NCI-H2029 treated with DMSO at 0.1 percent for 48 hours (cell line): ENCODE measurements at regions not wholly inside any gene's neighbourhood (a gene's known extent, or its start where the extent isn't known, plus 50 kb on each side); places are given as distances from the start of the nearest gene placed in this dataset.
"Not testable (repeated sequence)": the region's sequence is repeated elsewhere in the genome, so short reads cannot be mapped to it uniquely, and the experiment has no call there.

Source experiments
- DNase-seq: peaks from one replicate; lab custom pipeline; 2025; lab: John Stamatoyannopoulos, UW

- DNase-seq: no peak
Measured at GRCh38 chr16:27638833-27639560, 89.1 kb downstream of the KATNIP start.

GRCh38 chr16:27639561-27640276, 89.8 kb downstream of the KATNIP start:
- no peak for DNase-seq

GRCh38 chr16:27640277-27640600, 90.3 kb downstream of the KATNIP start:
- no peak for DNase-seq

- DNase-seq: no peak
Measured at GRCh38 chr16:27641260-27641659, 91.3 kb downstream of the KATNIP start.

GRCh38 chr16:27641734-27642415, 91.9 kb downstream of the KATNIP start:
- not testable (repeated sequence) for DNase-seq

- no peak for DNase-seq
Measured at GRCh38 chr16:27642756-27643155, 92.8 kb downstream of the KATNIP start.

- no peak for DNase-seq
Measured at GRCh38 chr16:27644165-27644564, 94.2 kb downstream of the KATNIP start.

GRCh38 chr16:27645396-27645795, 95.5 kb downstream of the KATNIP start:
- no peak for DNase-seq

- no peak for DNase-seq
Measured at GRCh38 chr16:27646806-27647205, 96.9 kb downstream of the KATNIP start.

GRCh38 chr16:27649021-27649420, 99.1 kb downstream of the KATNIP start:
- no peak for DNase-seq

- no peak for DNase-seq
Measured at GRCh38 chr16:27650073-27650701, 100.2 kb downstream of the KATNIP start.

GRCh38 chr16:27651301-27651700, 101.4 kb downstream of the KATNIP start:
- no peak for DNase-seq

GRCh38 chr16:27657811-27658210, 107.9 kb downstream of the KATNIP start:
- no peak for DNase-seq

GRCh38 chr16:27660507-27660906, 110.6 kb downstream of the KATNIP start:
- no peak for DNase-seq

GRCh38 chr16:27663235-27663634, 113.3 kb downstream of the KATNIP start:
- DNase-seq: not testable (repeated sequence)

- DNase-seq: no peak
Measured at GRCh38 chr16:27665881-27666280, 115.9 kb downstream of the KATNIP start.

- DNase-seq: no peak
Measured at GRCh38 chr16:27670071-27670810, 120.3 kb downstream of the KATNIP start.

GRCh38 chr16:27671410-27671809, 121.5 kb downstream of the KATNIP start:
- no peak for DNase-seq

GRCh38 chr16:27676839-27677238, 126.9 kb downstream of the KATNIP start:
- no peak for DNase-seq

- no peak for DNase-seq
Measured at GRCh38 chr16:27677263-27677662, 127.3 kb downstream of the KATNIP start.

GRCh38 chr16:27678955-27679354, 129.0 kb downstream of the KATNIP start:
- no peak for DNase-seq

GRCh38 chr16:27679899-27680298, 130.0 kb downstream of the KATNIP start:
- DNase-seq: no peak
